Natural killer cell (primary cell): ENCODE measurements at regions not wholly inside any gene's neighbourhood (a gene's known extent, or its start where the extent isn't known, plus 50 kb on each side); places are given as distances from the start of the nearest gene placed in this dataset.

Source experiments
- ATAC-seq, 3 donors: fragments of 150-1000 bp in 2 of 3; fragments of 200-7000 bp in 1 of 3; cut with Tn5 transposase; 1 replicate in 1 of 3; 2 replicates in 2 of 3; pipeline ENCODE4 v1.10.0; 2021; ENCODE audit warnings: mild to moderate bottlenecking in 2 of 3, moderate library complexity in 2 of 3
- DNase-seq, 2 donors: peaks; one replicate each; pipeline versions ENCODE4 v3.0.0 to v3.0.0-alpha.2; 2013 to 2021; ENCODE audit warnings: mixed read lengths in 1 of 2
- H3K27ac ChIP-seq: one replicate; pipeline ENCODE4 v1.5.1; 2013; ENCODE audit warnings: mild to moderate bottlenecking, low read length
- H3K27me3 ChIP-seq: one replicate; pipeline ENCODE4 v1.6.1; 2013; ENCODE audit warnings: low read length; ENCODE audit not compliant: control insufficient read depth, insufficient read depth
- H3K36me3 ChIP-seq: one replicate; pipeline ENCODE4 v1.6.1; 2013; ENCODE audit warnings: low read length; ENCODE audit not compliant: control insufficient read depth, insufficient read depth
- H3K4me1 ChIP-seq: one replicate; pipeline ENCODE4 v1.6.1; 2013; ENCODE audit warnings: low read length; ENCODE audit not compliant: control insufficient read depth, insufficient read depth
- H3K4me3 ChIP-seq: one replicate; pipeline ENCODE4 v1.5.1; 2013; ENCODE audit warnings: low read length
- H3K9me3 ChIP-seq: one replicate; pipeline ENCODE4 v1.6.1; 2013; ENCODE audit warnings: low read length; ENCODE audit not compliant: control insufficient read depth, insufficient read depth
- H3K27ac Mint-ChIP-seq, 2 donors: one replicate each; pipeline ENCODE4 v1.8.0; 2022; ENCODE audit warnings: mild to moderate bottlenecking in 2 of 2, mixed read lengths in 2 of 2, moderate library complexity in 1 of 2
- H3K27me3 Mint-ChIP-seq, 2 donors: one replicate each; pipeline ENCODE4 v1.8.0; 2022; ENCODE audit warnings: low read depth in 2 of 2, mixed read lengths in 2 of 2
- H3K36me3 Mint-ChIP-seq: one replicate; pipeline ENCODE4 v1.8.0; 2022; ENCODE audit warnings: mixed read lengths
- H3K4me1 Mint-ChIP-seq, 2 donors: one replicate each; pipeline ENCODE4 v1.8.0; 2022; ENCODE audit warnings: mixed read lengths in 2 of 2
- H3K4me3 Mint-ChIP-seq: one replicate; pipeline ENCODE4 v1.8.0; 2022; ENCODE audit warnings: mild to moderate bottlenecking, moderate library complexity, mixed read lengths
- H3K9me3 Mint-ChIP-seq, 2 donors: one replicate each; pipeline ENCODE4 v1.8.0; 2022; ENCODE audit warnings: mixed read lengths in 2 of 2
- WGBS: methylation state at CpG from one replicate; pipeline ENCODE4 v1.1.7; 2013; ENCODE audit warnings: missing lambda C conversion rate; ENCODE audit not compliant: insufficient coverage; 5-methylcytosine and 5-hydroxymethylcytosine counted together
- intact Hi-C: fragments of 100-400 bp; cut with micrococcal nuclease; formaldehyde crosslinking; loops from one replicate; pipeline ENCODE4 v1.14.2; 2022
- TF ChIP-seq, protein P1 (sequence below): fragments of 200-600 bp; IDR thresholded peaks from one replicate; pipeline ENCODE4 v1.8.0; 2022; ENCODE audit warnings: antibody characterized with exemption

DNA sequence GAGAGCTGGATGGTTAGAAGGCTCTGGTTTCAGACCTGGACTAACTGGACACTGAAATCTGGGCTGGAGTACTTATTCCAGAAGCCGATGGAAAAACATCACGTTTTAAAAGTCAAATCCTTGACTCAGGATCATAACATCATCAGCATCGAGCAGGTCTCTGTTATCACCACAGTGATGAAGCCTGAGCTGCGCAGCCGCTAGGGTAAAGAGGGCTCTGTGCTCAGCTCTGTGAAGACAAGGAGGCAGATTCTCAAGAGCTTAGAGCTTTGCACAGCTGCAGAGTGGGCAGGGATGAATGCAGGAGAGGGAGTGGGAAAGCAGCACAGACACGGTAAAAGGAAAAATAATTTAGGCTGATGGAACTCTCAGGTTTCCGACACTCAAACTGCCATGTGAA, 208.8 kb upstream of the TAS2R1 start:
- no peak overlapping the region for H3K4me3 ChIP-seq
- WGBS, result 72% methylated on average over 6 of the region's 7 CpGs
- no peaks in the 10 kb centered on the region for H3K27me3 Mint-ChIP-seq
- H3K27ac ChIP-seq, result no peak overlapping the region
- no peaks in the 10 kb centered on the region for H3K36me3 ChIP-seq
- DNase-seq (no peak), ATAC-seq (no peak)
- no peak overlapping the region for H3K27ac Mint-ChIP-seq
- intact Hi-C loops, result no loop called here
- H3K4me3 Mint-ChIP-seq, result no peak overlapping the region
- no peaks in the 10 kb centered on the region for H3K36me3 Mint-ChIP-seq
- peaks cover 3 to 6% of the 10 kb centered on the region in 2 donors for H3K9me3 Mint-ChIP-seq
- no peaks in the 10 kb centered on the region for H3K27me3 ChIP-seq
- H3K4me1 ChIP-seq, result no peaks in the 10 kb centered on the region
- no peaks in the 10 kb centered on the region for H3K4me1 Mint-ChIP-seq
- H3K9me3 ChIP-seq, result no peaks in the 10 kb centered on the region
- TF ChIP-seq, protein P1, sequence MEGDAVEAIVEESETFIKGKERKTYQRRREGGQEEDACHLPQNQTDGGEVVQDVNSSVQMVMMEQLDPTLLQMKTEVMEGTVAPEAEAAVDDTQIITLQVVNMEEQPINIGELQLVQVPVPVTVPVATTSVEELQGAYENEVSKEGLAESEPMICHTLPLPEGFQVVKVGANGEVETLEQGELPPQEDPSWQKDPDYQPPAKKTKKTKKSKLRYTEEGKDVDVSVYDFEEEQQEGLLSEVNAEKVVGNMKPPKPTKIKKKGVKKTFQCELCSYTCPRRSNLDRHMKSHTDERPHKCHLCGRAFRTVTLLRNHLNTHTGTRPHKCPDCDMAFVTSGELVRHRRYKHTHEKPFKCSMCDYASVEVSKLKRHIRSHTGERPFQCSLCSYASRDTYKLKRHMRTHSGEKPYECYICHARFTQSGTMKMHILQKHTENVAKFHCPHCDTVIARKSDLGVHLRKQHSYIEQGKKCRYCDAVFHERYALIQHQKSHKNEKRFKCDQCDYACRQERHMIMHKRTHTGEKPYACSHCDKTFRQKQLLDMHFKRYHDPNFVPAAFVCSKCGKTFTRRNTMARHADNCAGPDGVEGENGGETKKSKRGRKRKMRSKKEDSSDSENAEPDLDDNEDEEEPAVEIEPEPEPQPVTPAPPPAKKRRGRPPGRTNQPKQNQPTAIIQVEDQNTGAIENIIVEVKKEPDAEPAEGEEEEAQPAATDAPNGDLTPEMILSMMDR, result no peak

DNA sequence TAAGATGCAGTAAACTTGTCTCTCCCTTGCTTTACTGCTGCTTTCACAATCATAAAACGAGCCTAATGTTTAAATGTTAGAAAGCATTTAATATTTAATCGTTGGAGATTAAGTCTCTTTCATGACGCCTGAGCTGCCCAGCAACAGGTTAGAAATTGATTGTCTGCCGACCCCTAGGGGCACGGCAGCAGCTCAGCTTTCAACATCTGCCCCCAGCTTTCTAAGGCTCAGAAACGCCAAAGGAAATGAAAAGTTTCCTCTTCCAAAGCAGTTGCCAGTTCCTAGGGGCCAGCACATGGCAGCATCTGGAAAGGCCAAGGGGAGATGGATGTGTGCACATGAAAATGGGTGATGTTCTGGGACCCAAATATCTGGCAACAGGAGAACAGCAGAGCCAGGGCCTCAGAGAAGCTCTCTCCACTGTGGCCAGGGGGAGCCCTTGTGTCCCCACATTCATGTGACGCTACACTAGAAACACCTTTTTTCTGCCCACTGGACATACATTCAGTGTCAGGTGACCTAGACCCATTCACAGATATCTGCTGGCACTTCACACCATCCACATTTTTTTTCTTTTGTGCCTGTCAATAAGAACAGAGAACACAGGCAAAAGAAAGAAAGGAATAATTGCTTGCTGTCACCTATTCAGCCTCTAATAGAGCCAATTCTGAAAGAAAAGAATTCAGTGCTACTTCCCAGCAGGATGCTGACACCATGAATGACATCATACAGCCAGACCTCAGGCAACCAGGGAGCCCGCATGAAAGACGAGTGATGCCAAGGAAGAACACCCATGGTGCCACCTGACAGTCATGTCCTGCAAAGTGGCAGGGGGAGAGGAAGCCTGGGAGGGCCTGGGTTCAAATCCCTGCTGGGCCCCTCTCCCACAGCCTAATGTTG, 205.0 kb upstream of the TAS2R1 start:
- Histone ChIP-seq H3K4me3 (no peak overlapping the region), H3K36me3 (no peaks in the 10 kb centered on the region), H3K27ac (no peak overlapping the region), H3K9me3 (no peaks in the 10 kb centered on the region), H3K27me3 (no peaks in the 10 kb centered on the region), H3K4me1 (no peaks in the 10 kb centered on the region)
- ATAC-seq (no peak), DNase-seq (no peak)
- TF ChIP-seq, protein P1, result no peak
- intact Hi-C loops, result no loop called here
- Mint-ChIP-seq H3K4me3 (no peak overlapping the region), H3K27ac (no peak overlapping the region), H3K27me3 (no peaks in the 10 kb centered on the region), H3K9me3 (peaks cover 5 to 6% of the 10 kb centered on the region in 2 donors), H3K4me1 (no peaks in the 10 kb centered on the region), H3K36me3 (no peaks in the 10 kb centered on the region)
- WGBS, result 44% methylated on average over 8 of the region's 9 CpGs

DNA sequence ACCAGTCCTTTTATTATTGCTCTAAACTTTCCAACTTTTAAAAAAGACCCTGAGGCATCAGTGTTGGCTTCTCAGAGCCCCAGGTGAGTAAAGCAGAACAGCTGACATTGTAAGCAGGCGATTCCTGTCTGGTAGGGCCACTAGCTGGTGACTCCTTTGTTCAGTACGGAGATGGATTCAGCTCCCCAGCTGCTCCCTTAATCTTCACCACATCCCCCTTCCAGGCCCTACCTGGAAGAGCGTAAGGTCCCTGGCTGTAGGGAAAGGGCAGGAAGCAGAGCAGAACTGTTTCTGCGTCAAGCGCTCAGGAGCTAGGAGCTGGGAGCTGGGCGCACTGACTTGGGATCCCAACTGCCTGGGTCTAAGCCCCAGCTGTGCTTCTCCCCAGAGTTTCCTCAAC, 203.7 kb upstream of the TAS2R1 start:
- intact Hi-C loops, result no loop called here
- no peaks in the 10 kb centered on the region for H3K36me3 Mint-ChIP-seq
- no peaks in the 10 kb centered on the region for H3K4me1 ChIP-seq
- TF ChIP-seq, protein P1, result no peak
- no peak overlapping the region for H3K27ac Mint-ChIP-seq
- WGBS, result 71% methylated on average over 6 of the region's 6 CpGs
- DNase-seq (no peak), ATAC-seq (no peak)
- no peaks in the 10 kb centered on the region for H3K27me3 Mint-ChIP-seq
- no peaks in the 10 kb centered on the region for H3K36me3 ChIP-seq
- no peaks in the 10 kb centered on the region for H3K27me3 ChIP-seq
- H3K9me3 Mint-ChIP-seq, result peaks cover 4 to 6% of the 10 kb centered on the region in 2 donors
- H3K4me3 Mint-ChIP-seq, result no peak overlapping the region
- H3K4me1 Mint-ChIP-seq, result no peaks in the 10 kb centered on the region
- no peak overlapping the region for H3K4me3 ChIP-seq
- H3K27ac ChIP-seq, result no peak overlapping the region
- no peaks in the 10 kb centered on the region for H3K9me3 ChIP-seq

DNA sequence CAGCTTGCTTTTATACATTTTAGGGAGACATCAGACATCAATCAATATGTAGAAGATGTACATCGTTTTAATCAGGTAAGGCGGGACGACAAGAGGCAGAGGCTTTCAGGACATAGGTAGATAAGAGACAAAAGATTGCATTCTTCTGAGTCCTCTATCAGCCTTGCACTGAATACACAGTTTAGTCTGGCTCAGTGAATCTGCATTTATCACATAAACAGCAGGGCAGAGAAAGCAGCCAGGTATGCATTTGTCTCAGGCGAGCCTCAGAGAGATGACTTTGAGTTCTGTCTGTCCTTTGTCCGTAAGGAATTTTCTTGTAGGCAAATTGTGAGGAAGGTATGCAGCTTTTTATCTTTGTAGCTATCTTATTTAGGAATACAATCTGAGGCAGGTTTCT, 202.8 kb upstream of the TAS2R1 start:
- no peaks in the 10 kb centered on the region for H3K9me3 ChIP-seq
- Mint-ChIP-seq H3K4me3 (no peak overlapping the region), H3K4me1 (no peaks in the 10 kb centered on the region), H3K27ac (no peak overlapping the region), H3K27me3 (no peaks in the 10 kb centered on the region), H3K9me3 (peaks cover 5 to 6% of the 10 kb centered on the region in 2 donors), H3K36me3 (no peaks in the 10 kb centered on the region)
- H3K27ac ChIP-seq, result no peak overlapping the region
- no peaks in the 10 kb centered on the region for H3K4me1 ChIP-seq
- intact Hi-C loops, result no loop called here
- H3K4me3 ChIP-seq, result no peak overlapping the region
- TF ChIP-seq, protein P1, result no peak
- 90% methylated on average over 5 of the region's 5 CpGs for WGBS
- DNase-seq (no peak), ATAC-seq (no peak)
- no peaks in the 10 kb centered on the region for H3K27me3 ChIP-seq
- no peaks in the 10 kb centered on the region for H3K36me3 ChIP-seq
